OCI-LY1 (cell line): ENCODE measurements at regions not wholly inside any gene's neighbourhood (a gene's known extent, or its start where the extent isn't known, plus 50 kb on each side); places are given as distances from the start of the nearest gene placed in this dataset.

Experiments
- H2AFZ ChIP-seq: fragments of 200-600 bp; sonication (generic), shearing (Covaris generic); 2 replicates; pipeline ENCODE4 v1.6.0; 2014; ENCODE audit warnings: antibody characterized with exemption, mild to moderate bottlenecking, low read length
- H3F3A ChIP-seq: fragments of 200-600 bp; sonication (generic), shearing (Covaris generic); 2 replicates; pipeline ENCODE4 v1.6.0; 2014; ENCODE audit warnings: mild to moderate bottlenecking, antibody characterized with exemption, low read length, moderate library complexity; ENCODE audit not compliant: insufficient read depth
- H3K27ac ChIP-seq: fragments of 200-600 bp; sonication (generic); 2 replicates; pipeline ENCODE4 v1.5.1; 2014; ENCODE audit warnings: low read length, mixed run types, mild to moderate bottlenecking, low read depth; ENCODE audit not compliant: poor library complexity, severe bottlenecking
- H3K27me3 ChIP-seq: fragments of 200-600 bp; sonication (generic); 2 replicates; pipeline ENCODE4 v1.6.0; 2014; ENCODE audit warnings: antibody characterized with exemption, mild to moderate bottlenecking, low read length, moderate library complexity; ENCODE audit not compliant: insufficient read depth
- H3K36me3 ChIP-seq: fragments of 200-600 bp; sonication (generic); 2 replicates; pipeline ENCODE4 v1.6.1; 2014; ENCODE audit warnings: mild to moderate bottlenecking, antibody characterized with exemption, low read length, moderate library complexity, mixed read lengths; ENCODE audit not compliant: insufficient read depth
- H3K4me1 ChIP-seq: fragments of 200-600 bp; sonication (generic); 2 replicates; pipeline ENCODE4 v1.5.1; 2014; ENCODE audit warnings: mild to moderate bottlenecking, low read length, moderate library complexity; ENCODE audit not compliant: insufficient read depth, severe bottlenecking
- H3K4me2 ChIP-seq: fragments of 200-600 bp; sonication (generic), shearing (Covaris generic); 2 replicates; pipeline ENCODE4 v1.6.1; 2014; ENCODE audit warnings: low read length
- H3K4me3 ChIP-seq: fragments of 200-600 bp; sonication (generic); 2 replicates; pipeline ENCODE4 v1.5.1; 2014; ENCODE audit warnings: low read length, low read depth, mild to moderate bottlenecking, mixed read lengths; ENCODE audit not compliant: poor library complexity, severe bottlenecking
- H3K79me2 ChIP-seq: fragments of 200-600 bp; shearing (Covaris generic); 2 replicates; pipeline ENCODE4 v1.6.1; 2016; ENCODE audit warnings: mixed run types, low read length, mixed read lengths; ENCODE audit not compliant: insufficient read depth
- H3K9ac ChIP-seq: fragments of 200-600 bp; sonication (generic), shearing (Covaris generic); 2 replicates; pipeline ENCODE4 v1.6.1; 2014; ENCODE audit warnings: mild to moderate bottlenecking, low read length, mixed read lengths
- H3K9me2 ChIP-seq: fragments of 200-600 bp; sonication (generic), shearing (Covaris generic); 2 replicates; pipeline ENCODE4 v1.6.1; 2014; ENCODE audit warnings: low read depth, mild to moderate bottlenecking, low read length, mixed read lengths
- H3K9me3 ChIP-seq: fragments of 200-600 bp; shearing (Covaris generic); 2 replicates; pipeline ENCODE4 v1.6.1; 2014; ENCODE audit warnings: low read length, mixed read lengths
- H4K20me1 ChIP-seq: fragments of 200-600 bp; sonication (generic), shearing (Covaris generic); 2 replicates; pipeline ENCODE4 v1.6.0; 2016; ENCODE audit warnings: mild to moderate bottlenecking, low read length; ENCODE audit not compliant: insufficient read depth
- CTCF ChIP-seq: fragments of 200-600 bp; sonication (generic), shearing (Covaris generic); IDR thresholded peaks from 2 replicates; pipeline ENCODE4 v1.5.1; 2017; ENCODE audit warnings: mild to moderate bottlenecking, antibody characterized with exemption, low read length, moderate library complexity, mixed read lengths
- EZH2 ChIP-seq: fragments of 200-600 bp; sonication (generic), shearing (Covaris generic); IDR thresholded peaks from 2 replicates; pipeline ENCODE4 v1.8.0; 2017; ENCODE audit warnings: borderline replicate concordance, mixed run types, mild to moderate bottlenecking, antibody characterized with exemption, low read length, moderate library complexity, mixed read lengths

GRCh38 chr4:24666816-24667477, 82.6 kb upstream of the DHX15 start:
- H3K4me2 ChIP-seq, result no peak overlapping the region
- no peak overlapping the region for H3K27ac ChIP-seq
- no peak overlapping the region for H2AFZ ChIP-seq
- no peaks in the 10 kb centered on the region for H3K27me3 ChIP-seq
- H3F3A ChIP-seq, result no peaks in the 10 kb centered on the region
- no peak for TF ChIP-seq EZH2
- no peak for TF ChIP-seq CTCF
- no peaks in the 10 kb centered on the region for H3K9me2 ChIP-seq
- H3K4me3 ChIP-seq, result no peak overlapping the region
- H3K9me3 ChIP-seq, result no peaks in the 10 kb centered on the region
- H3K79me2 ChIP-seq, result no peaks in the 10 kb centered on the region
- no peaks in the 10 kb centered on the region for H3K4me1 ChIP-seq
- H3K9ac ChIP-seq, result no peak overlapping the region
- no peaks in the 10 kb centered on the region for H3K36me3 ChIP-seq
- no peaks in the 10 kb centered on the region for H4K20me1 ChIP-seq

- H2AFZ ChIP-seq, result no peak overlapping the region
- no peak overlapping the region for H3K4me2 ChIP-seq
- no peak overlapping the region for H3K9ac ChIP-seq
- no peaks in the 10 kb centered on the region for H3K9me2 ChIP-seq
- H3K27ac ChIP-seq, result no peak overlapping the region
- no peak overlapping the region for H3K4me3 ChIP-seq
- H3K9me3 ChIP-seq, result no peaks in the 10 kb centered on the region
- no peaks in the 10 kb centered on the region for H3K79me2 ChIP-seq
- no peaks in the 10 kb centered on the region for H3F3A ChIP-seq
- no peaks in the 10 kb centered on the region for H3K36me3 ChIP-seq
- H4K20me1 ChIP-seq, result no peaks in the 10 kb centered on the region
- H3K27me3 ChIP-seq, result no peaks in the 10 kb centered on the region
- H3K4me1 ChIP-seq, result no peaks in the 10 kb centered on the region
- no peak for TF ChIP-seq EZH2
- TF ChIP-seq CTCF, result no peak
Observed at GRCh38 chr4:24668956-24669355, 84.6 kb upstream of the DHX15 start.

GRCh38 chr4:24669751-24670150, 85.4 kb upstream of the DHX15 start:
- H3K4me2 ChIP-seq, result no peak overlapping the region
- no peak overlapping the region for H3K27ac ChIP-seq
- no peaks in the 10 kb centered on the region for H3K9me2 ChIP-seq
- H3F3A ChIP-seq, result no peaks in the 10 kb centered on the region
- TF ChIP-seq EZH2 (no peak), CTCF (no peak)
- no peaks in the 10 kb centered on the region for H3K9me3 ChIP-seq
- H3K9ac ChIP-seq, result no peak overlapping the region
- H3K36me3 ChIP-seq, result no peaks in the 10 kb centered on the region
- H4K20me1 ChIP-seq, result no peaks in the 10 kb centered on the region
- H3K79me2 ChIP-seq, result no peaks in the 10 kb centered on the region
- H2AFZ ChIP-seq, result no peak overlapping the region
- H3K4me1 ChIP-seq, result no peaks in the 10 kb centered on the region
- no peak overlapping the region for H3K4me3 ChIP-seq
- no peaks in the 10 kb centered on the region for H3K27me3 ChIP-seq
